Endothelial cell of umbilical vein (primary cell): ENCODE measurements at regions not wholly inside any gene's neighbourhood (a gene's known extent, or its start where the extent isn't known, plus 50 kb on each side); places are given as distances from the start of the nearest gene placed in this dataset.

Experiments
- BruUV-seq: library from RNA; stranded (reverse); fragments of 400-500 nt; replicated peaks from 2 replicates; lab custom pipeline; 2021; lab: Mats Ljungman, UMichigan
- CTCF ChIA-PET: fragments of 300-600, 350-600 bp; sonication (Branson Sonifier 250); formaldehyde crosslinking; loops from one replicate; lab custom pipeline; 2021; ENCODE audit warnings: antibody characterized with exemption, inconsistent platforms; lab: Charles Lee
- POLR2A ChIA-PET: fragments of 300-600, 350-600 bp; sonication (Branson Sonifier 250); formaldehyde crosslinking; loops from one replicate; lab custom pipeline; 2021; ENCODE audit warnings: antibody characterized with exemption, inconsistent platforms; lab: Charles Lee
- DNase-seq: peaks from one replicate; pipeline ENCODE4 v3.0.0-alpha.2; 2011; ENCODE audit warnings: low read depth, low spot score
- FAIRE-seq: peaks from 2 replicates; lab custom pipeline; 2011; peaks lifted over from hg19 to GRCh38; lab: Jason Lieb, UNC
- H2AFZ ChIP-seq: 2 replicates; pipeline ENCODE4 v1.6.0; 2012; ENCODE audit warnings: low read depth, low read length, control low read depth, inconsistent platforms
- H3K27ac ChIP-seq: 2 replicates; pipeline ENCODE4 v1.5.1; 2011; ENCODE audit warnings: low read depth, mild to moderate bottlenecking, control low read depth, low read length, moderate library complexity; ENCODE audit not compliant: insufficient read depth
- H3K27me3 ChIP-seq, 2 experiments: 2 replicates each; pipeline versions ENCODE4 v1.6.0 to v1.6.1; 2011; ENCODE audit warnings: low read length in 2 of 2, mixed read lengths in 1 of 2; ENCODE audit not compliant: control insufficient read depth in 2 of 2, insufficient read depth in 2 of 2
- H3K36me3 ChIP-seq, 2 experiments: 2 replicates in 1 of 2; 3 replicates in 1 of 2; pipeline ENCODE4 v1.5.1; 2011; ENCODE audit warnings: low read length in 2 of 2, mild to moderate bottlenecking in 1 of 2, moderate library complexity in 1 of 2; ENCODE audit not compliant: control insufficient read depth in 2 of 2, insufficient read depth in 2 of 2; ENCODE audit errors: extremely low read depth in 1 of 2
- H3K4me1 ChIP-seq: 3 replicates; pipeline ENCODE4 v1.5.1; 2011; ENCODE audit warnings: mild to moderate bottlenecking, low read length; ENCODE audit not compliant: control insufficient read depth, insufficient read depth; ENCODE audit errors: extremely low read depth
- H3K4me2 ChIP-seq: 2 replicates; pipeline ENCODE4 v1.6.1; 2011; ENCODE audit warnings: low read length, control low read depth, mixed read lengths; ENCODE audit not compliant: insufficient read depth
- H3K4me3 ChIP-seq, 3 experiments: fragments of 200-600 bp in 1 of 3; sonication (generic), shearing (Covaris generic) in 1 of 3; replicated peaks in 1 of 3; 2 replicates each; pipeline ENCODE4 v1.5.1; 2011 to 2016; ENCODE audit warnings: control low read depth in 3 of 3, low read length in 3 of 3, mild to moderate bottlenecking in 2 of 3, inconsistent platforms in 1 of 3, low read depth in 1 of 3, moderate library complexity in 1 of 3; ENCODE audit not compliant: insufficient read depth in 1 of 3
- H3K79me2 ChIP-seq: 2 replicates; pipeline ENCODE4 v1.6.0; 2012; ENCODE audit warnings: low read length, inconsistent platforms; ENCODE audit not compliant: control insufficient read depth, insufficient read depth
- H3K9ac ChIP-seq: replicated peaks from 2 replicates; pipeline ENCODE3; 2011; ENCODE audit warnings: low read length, control low read depth; ENCODE audit not compliant: insufficient read depth; ENCODE audit errors: extremely low read depth
- H3K9me1 ChIP-seq: replicated peaks from 3 replicates; pipeline ENCODE4 v1.6.0; 2011; ENCODE audit warnings: mild to moderate bottlenecking, low read length; ENCODE audit not compliant: control insufficient read depth, insufficient read depth; ENCODE audit errors: extremely low read depth
- H3K9me3 ChIP-seq: replicated peaks from 2 replicates; pipeline ENCODE4 v1.5.1; 2012; ENCODE audit warnings: low read length, inconsistent platforms; ENCODE audit not compliant: control insufficient read depth, insufficient read depth
- H4K20me1 ChIP-seq: replicated peaks from 2 replicates; pipeline ENCODE3; 2011; ENCODE audit warnings: mild to moderate bottlenecking, low read length; ENCODE audit not compliant: control insufficient read depth, insufficient read depth; ENCODE audit errors: extremely low read depth
- EZH2 ChIP-seq: IDR thresholded peaks from 2 replicates; pipeline ENCODE4 v1.6.1; 2012; ENCODE audit warnings: borderline replicate concordance, low read depth, mild to moderate bottlenecking, moderate library complexity, low read length, inconsistent platforms; ENCODE audit not compliant: severe bottlenecking
- FOS ChIP-seq: IDR thresholded peaks from 2 replicates; pipeline ENCODE4 v1.6.1; 2011; ENCODE audit warnings: mild to moderate bottlenecking, low read length, moderate library complexity, borderline replicate concordance; ENCODE audit not compliant: insufficient read depth
- GATA2 ChIP-seq: IDR thresholded peaks from 2 replicates; pipeline ENCODE4 v1.7.0; 2011; ENCODE audit warnings: low read depth, mild to moderate bottlenecking, moderate library complexity, mixed read lengths, low read length; ENCODE audit not compliant: insufficient read length, insufficient read depth
- JUN ChIP-seq: IDR thresholded peaks from 2 replicates; pipeline ENCODE4 v1.6.1; 2011; ENCODE audit warnings: borderline replicate concordance, low read depth; ENCODE audit not compliant: insufficient read length, insufficient read depth
- MYC ChIP-seq: IDR thresholded peaks from one replicate; pipeline ENCODE4 v1.6.1; 2011; ENCODE audit warnings: mild to moderate bottlenecking, low read depth, low read length
- POLR2A ChIP-seq: IDR thresholded peaks from 2 replicates; pipeline ENCODE4 v1.6.1; 2012; ENCODE audit warnings: low read depth, mild to moderate bottlenecking, control low read depth, low read length
- POLR2AphosphoS5 ChIP-seq: IDR thresholded peaks from 2 replicates; pipeline ENCODE4 v1.6.1; 2012; ENCODE audit warnings: low read depth, mild to moderate bottlenecking, control low read depth, low read length, moderate library complexity; ENCODE audit not compliant: insufficient read depth
- dilution Hi-C: fragments of 300-500 bp; cut with MboI; formaldehyde crosslinking; loops from one replicate; pipeline ENCODE4 v1.15.0; 2019; ENCODE audit warnings: low sequenced_read_pairs; ENCODE audit not compliant: extremely low pct_ligation_motif_present
- intact Hi-C: fragments of 100-400 bp; cut with micrococcal nuclease; formaldehyde crosslinking; loops from one replicate; pipeline ENCODE4 v1.10.0; 2022
- TF ChIP-seq, protein P1 (sequence below), 2 donors: IDR thresholded peaks; 1 replicate in 1 of 2; 2 replicates in 1 of 2; pipeline ENCODE4 v1.5.1; 2011; ENCODE audit warnings: low read length in 2 of 2, mild to moderate bottlenecking in 2 of 2, moderate library complexity in 2 of 2, control low read depth in 1 of 2, inconsistent platforms in 1 of 2, low read depth in 1 of 2; ENCODE audit not compliant: insufficient read depth in 1 of 2; ENCODE audit errors: extremely low read depth in 1 of 2
- TF ChIP-seq, protein P2 (sequence below): IDR thresholded peaks from 2 replicates; pipeline ENCODE4 v1.6.1; 2011; ENCODE audit not compliant: insufficient read depth, insufficient read length

DNA sequence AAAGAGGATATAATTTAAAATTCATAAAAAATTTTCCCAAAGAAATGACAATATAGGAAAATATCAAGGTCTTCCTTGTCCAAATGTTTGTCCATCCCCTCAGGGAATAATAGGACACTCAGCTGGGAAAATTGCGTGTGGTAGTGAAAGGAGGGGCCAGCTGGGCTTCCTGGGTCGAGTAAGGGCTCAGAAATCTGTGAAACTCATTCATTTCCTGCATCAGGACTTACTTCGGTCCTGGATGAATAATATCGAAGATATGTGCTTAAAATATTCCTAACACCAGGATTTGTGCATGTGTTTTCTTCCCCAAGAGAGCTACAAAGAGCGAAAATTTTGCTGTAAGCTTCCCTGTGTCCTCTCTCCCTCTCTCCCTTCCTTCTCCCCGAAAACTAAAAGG lies 118.2 kb upstream of the GJE1 start:
- dilution Hi-C loops (no loop called here), intact Hi-C loops (loop anchor here (1.0 kb wide), 1 partner anchor 25 kb away; no protein-coding TSS in a partner anchor)
- Histone ChIP-seq H3K79me2 (no peaks in the 10 kb centered on the region), H2AFZ (peak overlapping the region; percentile 15), H3K36me3 (no peaks in the 10 kb centered on the region), H3K9me1 (no peaks in the 10 kb centered on the region), H3K9ac (peak overlapping the region; percentile 75), H4K20me1 (no peaks in the 10 kb centered on the region), H3K27ac (peak overlapping the region; percentile 78), H3K9me3 (no peaks in the 10 kb centered on the region), H3K4me3 (peak overlapping the region in 1 of 3 experiments; percentile 19), H3K4me2 (peak overlapping the region; percentile 76), H3K27me3 (no peaks in the 10 kb centered on the region), H3K4me1 (peaks cover 43% of the 10 kb centered on the region)
- DNase-seq (peak; percentile 79), FAIRE-seq (no peak)
- CTCF ChIA-PET: interaction anchor here (0.9 to 1.1 kb wide), 2 partner anchors 24 to 193 kb away, joined by 3 to 10 read pairs; no protein-coding TSS in a partner anchor
- TF ChIP-seq MYC (no peak), GATA2 (peak; percentile 71), JUN (peak; percentile 60), EZH2 (no peak), POLR2AphosphoS5 (peak; percentile 67), POLR2A (peak; percentile 50), FOS (peak; percentile 82)
- TF ChIP-seq, protein P1, sequence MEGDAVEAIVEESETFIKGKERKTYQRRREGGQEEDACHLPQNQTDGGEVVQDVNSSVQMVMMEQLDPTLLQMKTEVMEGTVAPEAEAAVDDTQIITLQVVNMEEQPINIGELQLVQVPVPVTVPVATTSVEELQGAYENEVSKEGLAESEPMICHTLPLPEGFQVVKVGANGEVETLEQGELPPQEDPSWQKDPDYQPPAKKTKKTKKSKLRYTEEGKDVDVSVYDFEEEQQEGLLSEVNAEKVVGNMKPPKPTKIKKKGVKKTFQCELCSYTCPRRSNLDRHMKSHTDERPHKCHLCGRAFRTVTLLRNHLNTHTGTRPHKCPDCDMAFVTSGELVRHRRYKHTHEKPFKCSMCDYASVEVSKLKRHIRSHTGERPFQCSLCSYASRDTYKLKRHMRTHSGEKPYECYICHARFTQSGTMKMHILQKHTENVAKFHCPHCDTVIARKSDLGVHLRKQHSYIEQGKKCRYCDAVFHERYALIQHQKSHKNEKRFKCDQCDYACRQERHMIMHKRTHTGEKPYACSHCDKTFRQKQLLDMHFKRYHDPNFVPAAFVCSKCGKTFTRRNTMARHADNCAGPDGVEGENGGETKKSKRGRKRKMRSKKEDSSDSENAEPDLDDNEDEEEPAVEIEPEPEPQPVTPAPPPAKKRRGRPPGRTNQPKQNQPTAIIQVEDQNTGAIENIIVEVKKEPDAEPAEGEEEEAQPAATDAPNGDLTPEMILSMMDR (IDR thresholded peaks at IDR 0.05; ENCODE audit: extremely low read depth in 1 of 2, insufficient read depth in 1 of 2, low read depth in 1 of 2, low read length in 2 of 2): no peak
- TF ChIP-seq, protein P2, sequence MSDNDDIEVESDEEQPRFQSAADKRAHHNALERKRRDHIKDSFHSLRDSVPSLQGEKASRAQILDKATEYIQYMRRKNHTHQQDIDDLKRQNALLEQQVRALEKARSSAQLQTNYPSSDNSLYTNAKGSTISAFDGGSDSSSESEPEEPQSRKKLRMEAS: no peak
- POLR2A ChIA-PET: no interaction called here
- no TSS peak for BruUV-seq
